Adrenal gland (tissue), 9 donors: ENCODE measurements at regions not wholly inside any gene's neighbourhood (a gene's known extent, or its start where the extent isn't known, plus 50 kb on each side); places are given as distances from the start of the nearest gene placed in this dataset.

Experiments
- DNase-seq, 7 donors: peaks; one replicate each; pipeline ENCODE4 v3.0.0-alpha.2; 2019 to 2020
- H3K27ac ChIP-seq, 5 donors: fragments of 200-600 bp; sonication (generic) in 4 of 5; 1 replicate in 3 of 5; 2 replicates in 2 of 5; pipeline versions ENCODE4 v1.5.1 to v1.8.0; 2016 to 2020; ENCODE audit warnings: mild to moderate bottlenecking in 1 of 5
- H3K27me3 ChIP-seq: fragments of 200-600 bp; 2 replicates; pipeline ENCODE4 v1.8.0; 2021
- H3K36me3 ChIP-seq, 2 donors: fragments of 200-600 bp; replicated peaks in 1 of 2; 1 replicate in 1 of 2; 2 replicates in 1 of 2; pipeline versions ENCODE4 v1.5.1 to v1.8.0; 2018 to 2022
- H3K4me1 ChIP-seq, 2 donors: fragments of 200-600 bp; replicated peaks in 1 of 2; 1 replicate in 1 of 2; 2 replicates in 1 of 2; pipeline versions ENCODE4 v1.5.1 to v1.8.0; 2018 to 2021
- H3K4me3 ChIP-seq, 4 donors: fragments of 200-600 bp; sonication (generic) in 3 of 4; one replicate each; pipeline ENCODE4 v1.5.1; 2016 to 2018
- H3K9me3 ChIP-seq, 3 donors: fragments of 200-600 bp; sonication (generic) in 1 of 3; replicated peaks in 1 of 3; 1 replicate in 2 of 3; 2 replicates in 1 of 3; pipeline versions ENCODE4 v1.5.1 to v1.8.0; 2016 to 2021
- POLR2A ChIP-seq, 2 donors: fragments of 450-650 bp; IDR thresholded peaks; one replicate each; pipeline ENCODE4 v1.6.1; 2017; ENCODE audit warnings: antibody characterized with exemption in 2 of 2, mild to moderate bottlenecking in 2 of 2, moderate library complexity in 1 of 2
- WGBS, 4 donors: extraction: QIAGEN DNeasy Blood & Tissue Kit in 2 of 4; methylation state at CpG; one replicate each; pipeline versions ENCODE4 v1.1.5 to v1.1.7; 2013 to 2017; 5-methylcytosine and 5-hydroxymethylcytosine counted together
- intact Hi-C, 2 donors: fragments of 100-400 bp; cut with DNase I; formaldehyde crosslinking; loops; one replicate each; pipeline versions ENCODE4 v1.14.1 to v1.15.0; 2022 to 2023
- TF ChIP-seq, protein P1 (sequence below), 6 experiments: fragments of 450-650 bp in 4 of 6; fragments of 200-600 bp in 2 of 6; sonication (generic) in 1 of 6; IDR thresholded peaks; 1 replicate in 5 of 6; 2 replicates in 1 of 6; pipeline versions ENCODE4 v1.5.1 to v1.8.0; 2016 to 2021; ENCODE audit warnings: antibody characterized with exemption in 6 of 6, mild to moderate bottlenecking in 2 of 6, moderate library complexity in 1 of 6
- donor health status: healthy with polysubstance abuse.
- donor health status: Bipolar disorder and iron deficiency.
- donor health status: DM: yes; HTN: yes; CAD: no.
- donor health status: DM: no; HTN: no; CAD: no.
- donor health status: DM: no; HTN: no; CAD: no.

DNA sequence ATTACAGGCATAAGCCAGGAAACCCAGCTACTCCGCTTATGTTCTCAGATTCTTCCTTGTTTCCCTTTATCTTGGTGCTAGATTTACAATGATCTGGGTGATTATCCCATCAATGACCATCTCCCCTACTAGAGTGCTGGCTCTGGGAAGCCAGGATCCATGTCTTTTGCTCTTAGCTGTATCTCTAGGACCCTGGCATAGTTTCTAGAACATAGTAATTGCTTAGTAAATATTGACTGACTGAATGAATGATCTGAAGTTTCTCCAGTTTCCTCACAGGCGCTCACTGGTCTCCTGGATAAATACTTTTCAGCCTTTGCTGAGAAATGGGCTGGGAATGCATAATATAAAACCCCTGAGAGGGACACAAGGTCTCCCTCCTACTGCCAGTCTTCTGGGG is 60.0 kb upstream of the KLF9 start:
- intact Hi-C loops = no loop called here
- TF ChIP-seq POLR2A (IDR thresholded peaks at IDR 0.05) = no peak
- WGBS, 4 donors = 91 to 96% (median 93%) methylated on average over 2 of the region's 2 CpGs
- H3K27me3 ChIP-seq = no peaks in the 10 kb centered on the region
- H3K9me3 ChIP-seq = no peaks in the 10 kb centered on the region
- no peaks in the 10 kb centered on the region for H3K36me3 ChIP-seq
- peak overlapping the region in 1 of 5 donors; percentile 25 for H3K27ac ChIP-seq
- H3K4me1 ChIP-seq = peaks cover 11 to 26% of the 10 kb centered on the region in 2 donors
- DNase-seq = no peak
- H3K4me3 ChIP-seq = no peak overlapping the region

DNA sequence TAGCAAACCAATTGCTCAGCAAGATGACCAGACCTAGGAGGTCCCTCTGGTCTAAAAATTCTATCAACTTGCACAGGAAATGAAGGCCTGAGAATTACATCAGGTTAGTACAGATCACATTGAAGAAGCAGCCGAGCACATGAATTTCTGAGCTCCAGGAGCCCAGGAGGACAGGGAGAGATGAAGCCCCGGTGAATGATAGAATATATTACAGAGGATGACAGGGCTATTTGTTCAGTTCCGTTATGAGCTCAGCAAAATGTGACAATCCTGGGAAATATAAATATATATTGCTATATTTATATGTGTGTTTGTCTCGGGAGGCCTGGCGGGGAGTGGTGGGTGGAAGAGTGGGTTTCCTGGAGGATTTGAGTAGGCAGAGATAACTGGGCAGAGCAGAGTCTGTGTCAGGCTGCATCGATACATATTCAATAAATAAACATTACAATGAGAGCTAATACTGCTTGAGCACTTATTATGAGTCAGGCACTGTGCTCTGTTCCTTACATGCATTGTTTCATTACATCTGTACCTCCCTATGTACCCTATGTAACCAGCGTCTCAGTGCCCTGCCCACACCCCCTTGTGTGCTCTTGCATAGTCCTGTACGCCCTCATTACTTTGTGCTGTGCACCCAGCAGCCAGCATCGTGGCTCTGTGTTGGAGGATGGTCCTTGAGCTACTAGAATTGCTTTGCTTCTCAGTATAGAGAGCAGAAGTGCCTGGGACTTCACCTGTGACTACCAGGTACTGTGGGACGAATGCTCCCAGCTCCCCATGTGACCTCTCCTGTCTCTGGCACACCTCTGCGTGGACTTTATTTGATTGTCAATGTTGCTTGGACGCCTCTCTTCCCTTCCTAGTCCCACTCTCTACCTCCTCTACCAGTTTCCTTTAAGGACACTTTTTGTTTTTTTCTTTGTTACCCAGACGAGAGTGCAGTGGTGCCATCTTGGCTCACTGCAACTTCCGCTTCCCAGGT is 58.1 kb upstream of the KLF9 start:
- TF ChIP-seq, protein P1, sequence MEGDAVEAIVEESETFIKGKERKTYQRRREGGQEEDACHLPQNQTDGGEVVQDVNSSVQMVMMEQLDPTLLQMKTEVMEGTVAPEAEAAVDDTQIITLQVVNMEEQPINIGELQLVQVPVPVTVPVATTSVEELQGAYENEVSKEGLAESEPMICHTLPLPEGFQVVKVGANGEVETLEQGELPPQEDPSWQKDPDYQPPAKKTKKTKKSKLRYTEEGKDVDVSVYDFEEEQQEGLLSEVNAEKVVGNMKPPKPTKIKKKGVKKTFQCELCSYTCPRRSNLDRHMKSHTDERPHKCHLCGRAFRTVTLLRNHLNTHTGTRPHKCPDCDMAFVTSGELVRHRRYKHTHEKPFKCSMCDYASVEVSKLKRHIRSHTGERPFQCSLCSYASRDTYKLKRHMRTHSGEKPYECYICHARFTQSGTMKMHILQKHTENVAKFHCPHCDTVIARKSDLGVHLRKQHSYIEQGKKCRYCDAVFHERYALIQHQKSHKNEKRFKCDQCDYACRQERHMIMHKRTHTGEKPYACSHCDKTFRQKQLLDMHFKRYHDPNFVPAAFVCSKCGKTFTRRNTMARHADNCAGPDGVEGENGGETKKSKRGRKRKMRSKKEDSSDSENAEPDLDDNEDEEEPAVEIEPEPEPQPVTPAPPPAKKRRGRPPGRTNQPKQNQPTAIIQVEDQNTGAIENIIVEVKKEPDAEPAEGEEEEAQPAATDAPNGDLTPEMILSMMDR (IDR thresholded peaks at IDR 0.05) = no peak
- TF ChIP-seq POLR2A (IDR thresholded peaks at IDR 0.05) = no peak
- Histone ChIP-seq H3K36me3 (no peaks in the 10 kb centered on the region), H3K9me3 (no peaks in the 10 kb centered on the region), H3K4me3 (no peak overlapping the region), H3K4me1 (peaks cover 11 to 18% of the 10 kb centered on the region in 2 donors), H3K27ac (peak overlapping the region in 1 of 5 donors; percentile 0), H3K27me3 (no peaks in the 10 kb centered on the region)
- intact Hi-C loops = no loop called here
- 74 to 82% (median 78%) methylated on average over 13 to 14 of the region's 14 CpGs for WGBS, 4 donors
- no peak for DNase-seq

- H3K27me3 ChIP-seq = no peaks in the 10 kb centered on the region
- WGBS, 4 donors = 40 to 44% (median 41%) methylated on average over 9 of the region's 9 CpGs
- intact Hi-C loops = no loop called here
- no peaks in the 10 kb centered on the region for H3K36me3 ChIP-seq
- peak overlapping the region in 4 of 5 donors; percentile 4 to 69 (median 50) for H3K27ac ChIP-seq
- no peak overlapping the region for H3K4me3 ChIP-seq
- DNase-seq = peak in 6 of 7 donors; percentile 28 to 80 (median 55)
- peaks cover 11 to 18% of the 10 kb centered on the region in 2 donors for H3K4me1 ChIP-seq
- no peaks in the 10 kb centered on the region for H3K9me3 ChIP-seq
- TF ChIP-seq POLR2A (IDR thresholded peaks at IDR 0.05) = no peak
- TF ChIP-seq, protein P1 (IDR thresholded peaks at IDR 0.05) = no peak
These were observed 55.9 kb upstream of the KLF9 start for GRCh38 chr9:70470050-70471015.

- Histone ChIP-seq H3K4me1 (peaks cover 11 to 18% of the 10 kb centered on the region in 2 donors), H3K27ac (no peak overlapping the region)
These were observed 53.8 kb upstream of the KLF9 start for GRCh38 chr9:70468291-70468690.

More at GRCh38 chr9:70468291-70468690, 53.8 kb upstream of the KLF9 start:
- no peak for DNase-seq
- no peaks in the 10 kb centered on the region for H3K36me3 ChIP-seq
- TF ChIP-seq, protein P1 (IDR thresholded peaks at IDR 0.05) = no peak
- no peak for TF ChIP-seq POLR2A (IDR thresholded peaks at IDR 0.05)
- intact Hi-C loops = no loop called here
- WGBS, 4 donors = 74 to 89% (median 85%) methylated on average over 3 of the region's 3 CpGs
- H3K9me3 ChIP-seq = no peaks in the 10 kb centered on the region
- no peak overlapping the region for H3K4me3 ChIP-seq
- H3K27me3 ChIP-seq = no peaks in the 10 kb centered on the region
